GM21619 (cell line): ENCODE measurements at regions not wholly inside any gene's neighbourhood (a gene's known extent, or its start where the extent isn't known, plus 50 kb on each side); places are given as distances from the start of the nearest gene placed in this dataset.
"Not testable (repeated sequence)": the region's sequence is repeated elsewhere in the genome, so short reads cannot be mapped to it uniquely, and the experiment has no call there.

Experiments
- ATAC-seq: cut with Tn5 transposase; IDR thresholded peaks from one replicate; pipeline ENCODE4 v1.9.1; 2021; ENCODE audit not compliant: unreplicated experiment

DNA sequence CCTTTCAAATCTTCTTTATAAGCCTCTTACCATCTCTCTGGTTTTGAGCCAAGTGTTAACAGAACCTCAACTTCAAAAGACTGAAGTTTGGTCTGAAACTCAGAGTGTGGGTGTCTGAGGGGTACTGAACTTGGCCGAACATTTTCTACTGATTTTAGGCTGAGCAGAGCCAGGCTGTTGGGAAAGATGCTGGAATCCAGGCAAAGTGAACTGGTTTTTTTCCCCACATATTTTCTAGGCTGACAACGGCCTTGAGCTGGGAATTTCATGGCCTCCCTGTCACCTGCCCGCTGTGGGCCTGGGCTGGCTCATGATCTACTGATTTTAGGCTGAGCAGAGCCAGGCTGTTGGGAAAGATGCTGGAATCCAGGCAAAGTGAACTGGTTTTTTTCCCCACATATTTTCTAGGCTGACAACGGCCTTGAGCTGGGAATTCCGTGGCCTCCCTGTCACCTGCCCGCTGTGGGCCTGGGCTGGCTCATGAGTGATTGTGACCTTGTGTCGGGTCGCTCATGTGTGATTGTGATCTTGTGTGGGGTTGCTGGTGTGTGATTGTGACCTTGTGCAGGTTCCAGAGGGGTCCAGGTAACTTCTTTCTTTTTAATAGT, 204.4 kb downstream of the NPIPB11 start:
- ATAC-seq: not testable (repeated sequence)

DNA sequence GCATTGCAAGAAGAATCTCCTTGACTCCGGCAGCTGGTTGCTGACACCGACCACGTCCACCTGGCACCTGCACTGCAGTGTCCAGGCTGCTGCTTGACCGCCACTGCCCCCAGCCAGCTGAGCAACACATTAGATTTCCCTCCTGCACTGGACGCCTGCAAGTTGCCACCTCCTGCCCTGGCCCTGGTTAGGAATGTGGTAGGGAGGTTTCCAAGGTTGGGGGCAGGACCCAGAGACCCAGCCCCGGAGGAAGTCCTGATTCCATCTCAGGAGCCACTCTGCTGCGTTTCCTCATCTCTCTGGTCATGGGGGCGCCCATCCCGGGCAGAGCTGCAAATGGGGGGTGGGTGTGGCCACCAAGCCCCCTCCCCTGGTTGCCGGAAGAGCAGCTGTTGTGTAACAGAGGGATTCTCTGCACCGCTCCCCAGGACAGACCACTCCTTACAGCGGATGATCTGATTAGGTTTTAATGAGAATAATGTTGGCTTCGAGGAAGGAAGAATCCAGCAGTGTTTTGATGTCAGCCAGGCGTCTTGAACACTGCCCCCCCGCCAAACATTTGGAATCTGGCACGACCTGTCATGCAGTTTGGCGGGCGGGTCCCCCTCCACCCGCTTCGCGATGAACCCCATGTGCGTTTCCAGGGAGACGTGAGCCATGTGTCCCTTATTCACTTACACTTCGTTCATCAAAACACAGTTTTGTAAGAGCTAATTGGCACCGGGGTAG, 205.1 kb downstream of the NPIPB11 start:
- ATAC-seq: not testable (repeated sequence)

DNA sequence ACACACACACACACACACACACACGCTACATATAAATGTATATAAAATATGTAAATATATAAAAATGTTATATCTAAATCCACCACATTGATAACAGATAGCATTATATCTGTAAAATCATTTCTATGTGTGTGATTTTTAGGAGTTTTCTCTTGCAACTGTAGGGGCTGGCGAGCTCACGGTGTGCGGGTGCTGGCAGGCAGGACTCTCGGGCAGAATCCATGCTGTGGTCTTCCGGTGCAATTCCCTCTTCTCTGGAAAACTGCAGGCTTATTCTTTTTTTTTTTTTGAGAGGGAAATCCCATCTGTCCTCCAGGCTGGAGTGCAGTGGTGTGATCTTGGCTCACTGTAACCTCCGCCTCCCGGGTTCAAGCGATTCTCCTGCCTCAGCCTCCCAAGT, 205.8 kb downstream of the NPIPB11 start:
- not testable (repeated sequence) for ATAC-seq

DNA sequence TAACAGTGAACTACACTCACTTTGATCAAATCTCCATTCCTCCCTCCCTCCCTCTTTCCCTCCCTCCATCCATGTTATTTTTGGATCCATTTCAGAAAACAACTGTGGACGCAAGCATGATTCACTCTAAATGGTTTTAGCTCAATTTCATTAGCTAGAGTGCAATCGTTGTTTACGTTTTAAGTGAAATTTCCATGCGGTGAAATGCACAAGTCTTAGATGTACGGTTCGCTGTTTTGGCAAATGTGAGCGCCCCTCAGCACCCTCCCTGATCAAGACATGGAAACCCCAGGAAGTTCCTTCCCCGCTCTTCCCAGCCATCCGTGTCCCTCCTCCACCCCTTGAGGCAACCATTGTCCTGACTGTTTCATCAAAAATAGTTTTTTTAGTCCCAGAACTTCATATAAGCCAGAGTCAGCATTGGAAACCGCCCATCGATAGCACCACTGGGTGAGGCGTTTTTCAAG, 206.3 kb downstream of the NPIPB11 start:
- not testable (repeated sequence) for ATAC-seq

DNA sequence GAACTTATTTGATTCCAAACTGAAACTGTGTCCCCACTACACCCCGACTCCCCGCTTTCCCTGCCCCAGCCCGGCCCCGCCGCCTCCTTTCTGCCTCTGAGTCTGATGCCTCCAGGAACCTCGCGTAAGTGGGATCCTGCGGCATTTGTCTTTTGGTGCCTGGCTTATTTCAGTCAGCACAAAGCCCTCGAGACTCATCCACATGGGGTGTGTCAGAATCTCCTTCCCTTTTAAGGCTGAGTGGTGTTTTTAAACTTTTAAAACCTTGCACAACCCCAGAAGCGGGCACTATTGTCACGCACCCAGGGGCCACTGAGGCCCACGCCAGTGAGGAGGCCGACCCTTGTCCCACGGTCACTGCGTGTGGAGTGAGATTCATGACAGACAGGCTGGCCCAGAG, 206.9 kb downstream of the NPIPB11 start:
- not testable (repeated sequence) for ATAC-seq

DNA sequence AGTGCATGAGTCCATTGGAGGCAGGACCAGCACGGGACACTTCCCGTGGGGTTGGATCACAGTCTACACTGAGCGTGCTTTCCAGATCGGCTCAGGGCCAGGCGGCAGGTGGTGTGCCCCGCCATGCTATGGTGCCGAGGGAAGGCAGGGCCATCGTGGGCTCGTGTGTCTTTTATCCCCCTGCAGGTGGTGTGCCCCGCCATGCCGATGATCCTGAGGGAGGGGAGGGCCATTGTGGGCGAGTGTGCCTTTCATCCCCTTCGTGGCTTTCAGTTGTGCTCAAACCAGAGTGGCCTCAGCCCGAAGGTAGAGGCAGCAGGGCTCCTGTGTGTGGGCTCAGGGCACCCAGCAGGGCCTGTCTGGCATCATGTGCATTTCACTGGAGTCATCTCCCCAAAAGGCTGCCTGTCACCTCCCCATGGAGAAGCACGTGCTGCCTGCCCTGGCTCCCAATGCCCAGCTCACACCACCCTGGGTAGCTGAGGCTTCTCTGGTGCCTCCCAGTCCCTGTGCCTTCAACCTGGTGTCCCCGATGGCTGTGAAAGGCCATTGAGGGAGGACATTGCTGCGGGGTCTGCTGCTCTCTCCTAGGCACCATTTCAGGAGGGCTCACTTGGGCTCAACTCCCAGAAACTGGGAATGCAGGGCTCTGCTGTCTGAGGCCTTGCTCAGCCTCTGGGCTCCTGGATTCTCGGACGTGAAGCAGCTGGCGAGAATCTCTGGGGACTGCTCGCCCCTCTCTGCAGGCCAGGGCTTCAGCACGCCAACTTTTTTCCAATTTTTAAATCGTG, 207.6 kb downstream of the NPIPB11 start:
- ATAC-seq: no peak

DNA sequence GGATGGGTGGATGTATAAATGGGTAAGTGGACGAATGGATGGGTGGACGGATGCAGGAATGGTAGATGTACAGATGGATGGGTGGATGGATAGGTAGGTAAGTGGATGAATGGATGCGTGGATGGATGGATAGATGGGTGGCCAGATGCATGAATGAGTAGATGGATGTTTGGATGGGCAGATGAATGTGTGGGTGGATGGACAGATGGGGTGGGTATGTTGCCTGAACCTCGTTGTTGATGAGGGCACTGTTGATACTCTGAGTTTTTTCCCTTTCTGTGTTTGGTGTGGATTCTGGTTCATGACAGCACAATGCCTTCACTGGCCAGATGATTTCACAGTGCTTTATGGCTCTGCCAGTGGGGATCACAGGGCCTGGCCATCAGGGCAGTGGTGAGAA, 208.3 kb downstream of the NPIPB11 start:
- no peak for ATAC-seq

DNA sequence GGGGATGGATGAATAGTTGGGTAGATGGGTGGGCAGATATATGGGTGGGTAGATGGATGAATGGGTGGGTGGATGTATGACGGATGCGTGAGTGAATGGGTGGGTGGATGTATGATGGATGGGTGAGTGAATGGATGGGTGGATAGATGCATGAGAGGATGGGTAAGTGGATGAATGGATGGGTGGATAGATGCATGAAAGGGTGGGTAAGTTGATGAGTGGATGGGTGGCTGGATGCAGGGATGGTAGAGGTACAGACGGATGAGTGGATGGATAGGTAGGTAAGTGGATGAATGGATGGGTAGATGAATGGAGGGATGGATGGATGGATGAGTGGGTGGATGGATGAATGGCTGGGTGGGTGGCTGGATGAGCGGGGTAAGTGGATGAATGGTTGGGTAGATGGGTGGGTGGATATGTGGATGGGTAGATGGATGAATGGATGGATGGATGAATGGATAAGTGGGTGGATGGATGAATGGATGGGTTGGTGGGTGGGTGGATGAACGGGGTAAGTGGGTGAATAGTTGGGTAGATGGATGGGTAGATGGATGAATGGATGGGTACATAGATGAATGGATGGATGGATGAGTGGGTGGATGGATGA, 208.9 kb downstream of the NPIPB11 start:
- ATAC-seq: not testable (repeated sequence)

DNA sequence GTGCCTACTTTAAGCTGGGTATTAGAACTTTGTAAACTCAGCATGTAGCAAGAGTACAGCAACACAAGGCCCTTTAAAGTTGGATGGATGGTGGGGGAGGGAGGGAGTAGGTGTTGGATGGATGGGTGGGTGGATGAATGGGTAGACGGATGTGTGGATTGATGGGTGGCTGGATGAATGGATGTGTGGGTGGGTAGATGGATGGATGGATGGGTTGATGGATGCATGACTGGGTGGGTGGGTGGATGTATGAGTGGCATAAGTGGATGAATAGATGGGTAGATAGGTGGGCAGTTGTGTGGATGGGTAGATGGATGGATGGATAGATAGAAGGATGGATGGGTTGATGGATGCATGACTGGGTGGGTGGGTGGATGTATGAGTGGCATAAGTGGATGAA, 209.8 kb downstream of the NPIPB11 start:
- ATAC-seq: not testable (repeated sequence)

DNA sequence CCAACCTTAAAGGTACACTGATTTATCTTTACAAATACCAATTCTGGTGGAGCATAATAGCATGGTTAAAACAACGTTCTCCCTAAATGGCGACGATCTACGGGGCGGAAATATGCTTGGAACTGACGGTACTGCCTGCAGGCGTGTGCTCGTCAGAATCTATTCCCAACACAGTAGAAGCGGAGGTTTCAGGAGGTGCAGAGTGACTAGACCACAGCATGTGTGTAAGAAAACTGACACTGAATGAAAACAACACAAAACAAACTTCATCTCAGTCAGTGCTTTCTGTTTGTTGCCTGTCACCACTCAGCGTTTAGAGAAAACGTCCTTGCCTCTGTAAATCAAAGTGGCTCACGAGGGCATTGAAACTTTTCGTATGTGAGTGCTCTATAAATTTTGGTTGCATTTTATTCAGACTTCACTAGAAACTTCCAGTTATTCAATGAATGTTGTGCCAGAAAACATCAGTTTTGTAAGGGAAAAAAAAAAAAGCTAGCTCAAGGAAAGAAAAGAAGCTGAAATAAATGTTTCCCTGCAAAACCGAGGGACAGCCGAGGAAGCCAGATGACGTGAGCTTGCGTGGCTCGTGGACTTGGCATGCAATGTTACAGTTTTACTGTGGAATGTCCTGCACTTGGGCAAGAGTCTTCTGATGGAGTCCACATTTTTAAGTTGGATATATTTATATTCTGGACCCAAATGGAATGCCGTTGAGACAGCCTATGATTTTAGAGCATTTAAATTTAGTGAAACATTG, 210.4 kb downstream of the LAT start:
- not testable (repeated sequence) for ATAC-seq

DNA sequence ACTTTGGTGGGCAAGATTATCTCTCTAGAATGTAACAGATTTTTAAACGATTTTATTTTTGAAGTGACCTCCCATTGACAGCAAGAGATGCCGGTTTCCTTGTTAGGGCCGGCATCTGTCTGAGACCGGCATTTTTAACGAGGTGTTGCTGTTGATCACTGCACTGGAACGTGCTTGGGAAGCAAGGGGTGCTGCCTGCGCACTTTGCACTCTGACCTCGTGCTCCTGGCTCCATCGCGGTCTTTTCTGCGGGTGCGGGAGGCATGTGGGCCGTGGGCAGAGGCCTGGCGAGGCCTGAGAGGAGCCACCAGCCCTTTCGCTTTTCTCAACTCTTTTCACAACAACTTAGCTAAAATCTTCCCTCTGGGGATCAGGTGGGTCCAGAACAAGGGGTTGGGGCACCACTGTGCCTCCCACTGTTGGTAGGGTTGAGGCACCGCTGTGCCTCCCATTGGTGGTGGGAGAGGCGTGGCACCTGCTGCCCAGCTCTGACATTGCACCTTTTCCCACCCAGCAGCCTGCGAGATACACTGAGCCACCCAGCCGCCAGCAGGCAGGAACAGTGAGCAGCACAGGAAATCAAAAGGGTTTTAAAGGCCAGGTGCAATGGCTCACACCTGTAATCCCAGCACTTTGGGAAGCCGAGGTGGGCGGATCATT, 209.5 kb downstream of the LAT start:
- not testable (repeated sequence) for ATAC-seq

DNA sequence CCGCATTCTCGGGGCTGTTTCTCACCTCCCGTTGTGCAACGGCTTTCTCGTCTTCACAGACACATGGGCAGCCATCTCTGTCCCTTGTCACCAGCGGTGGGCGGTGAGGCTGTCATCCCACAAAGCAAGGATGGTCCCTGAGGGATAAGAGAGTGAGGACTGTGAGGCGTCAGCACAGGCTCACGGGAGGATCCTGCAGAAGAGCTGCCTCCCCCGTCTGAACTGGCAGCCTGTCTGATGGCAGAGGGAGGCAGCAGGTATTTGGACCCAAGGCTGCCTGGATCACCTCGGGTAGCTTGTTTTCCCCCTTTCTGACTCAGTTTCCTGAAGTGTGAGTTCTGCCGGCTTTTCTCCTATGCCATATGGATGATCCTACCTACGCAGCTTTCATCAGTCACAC, 208.8 kb downstream of the LAT start:
- not testable (repeated sequence) for ATAC-seq

DNA sequence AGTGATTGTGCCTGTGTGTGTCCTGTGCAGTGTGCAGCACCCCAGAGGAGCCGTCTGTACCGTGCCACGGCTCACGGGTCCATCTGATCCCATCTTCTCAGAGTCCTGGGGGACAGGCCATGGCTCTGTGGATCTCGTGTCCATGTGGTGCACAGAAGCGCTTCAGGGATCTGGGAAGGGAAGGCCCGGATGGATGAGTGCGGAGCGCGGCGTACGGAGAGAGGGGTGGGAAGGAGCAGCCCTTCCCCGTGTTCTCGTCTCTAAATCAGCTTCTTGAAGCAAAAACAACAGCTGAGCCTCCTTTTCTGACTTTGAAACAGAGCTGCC, 208.4 kb downstream of the LAT start:
- not testable (repeated sequence) for ATAC-seq

DNA sequence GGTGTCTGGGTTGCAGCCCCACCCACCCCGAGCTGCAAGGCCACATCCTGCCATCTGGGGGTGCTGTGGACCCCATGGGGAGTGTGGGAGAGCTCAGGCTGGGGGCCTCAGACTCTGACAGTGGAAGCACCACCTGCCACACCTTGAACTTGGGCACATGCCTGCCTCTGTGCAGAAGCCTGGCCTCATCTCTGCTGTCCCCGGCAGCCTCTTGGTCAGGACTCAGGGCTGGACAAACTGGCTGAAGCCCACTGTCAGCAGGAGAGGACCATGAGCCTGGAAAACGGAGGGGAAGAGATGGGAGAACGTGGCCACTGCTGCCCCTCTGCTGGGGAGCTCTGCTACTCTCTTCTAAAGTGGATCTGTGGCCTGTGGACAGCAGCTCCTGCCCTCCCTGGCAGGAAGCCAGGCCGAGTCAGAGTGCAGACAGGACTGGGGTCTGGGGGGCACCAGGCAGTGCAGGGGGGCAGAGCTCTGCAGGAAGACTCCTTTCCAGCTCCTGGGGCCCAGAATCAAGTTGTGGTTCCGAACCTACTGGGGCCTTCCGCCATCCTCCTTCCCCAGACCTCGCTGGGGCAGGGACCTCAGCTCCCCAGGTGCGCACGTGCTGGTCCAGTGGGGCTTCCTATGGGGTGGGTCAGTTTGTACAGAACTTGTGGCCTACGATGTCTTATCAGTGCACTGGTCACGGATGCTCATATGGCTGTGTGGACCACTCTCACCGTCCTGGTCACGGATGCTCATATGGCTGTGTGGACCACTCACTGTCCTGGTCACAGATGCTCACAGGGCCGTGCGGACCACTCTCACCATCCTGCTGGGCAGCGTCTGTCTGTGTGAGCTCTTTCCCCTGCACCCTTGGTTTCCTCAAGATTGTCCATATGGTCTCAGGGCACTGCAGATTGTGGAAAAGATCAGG, 207.7 kb downstream of the LAT start:
- no peak for ATAC-seq

DNA sequence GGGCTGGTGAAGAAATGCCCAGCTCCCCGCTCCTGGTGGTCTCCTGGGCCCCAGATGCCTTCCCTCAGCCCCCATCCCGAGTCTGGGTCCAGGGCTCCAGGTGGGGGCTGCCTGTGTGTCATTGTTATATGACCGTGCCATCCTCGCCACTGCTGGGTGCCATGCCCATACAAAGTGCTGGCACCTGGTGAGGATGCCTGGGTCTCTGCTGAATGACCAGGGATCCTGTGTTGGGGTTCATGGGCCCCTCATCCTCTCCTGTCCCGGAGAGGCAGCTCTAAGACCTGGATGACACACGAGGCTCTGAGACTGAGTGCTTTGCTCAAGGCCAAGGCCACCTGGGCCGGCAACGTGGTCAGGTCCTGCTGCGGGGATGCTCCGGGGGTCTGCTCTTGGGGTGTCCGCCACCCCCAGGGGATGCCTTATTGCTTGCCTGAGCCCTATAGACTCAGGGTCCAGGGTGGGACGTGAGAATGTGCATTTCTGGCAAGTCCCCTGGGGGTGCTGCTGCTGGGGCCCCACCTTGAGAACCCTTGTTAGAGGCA, 206.9 kb downstream of the LAT start:
- ATAC-seq: not testable (repeated sequence)

DNA sequence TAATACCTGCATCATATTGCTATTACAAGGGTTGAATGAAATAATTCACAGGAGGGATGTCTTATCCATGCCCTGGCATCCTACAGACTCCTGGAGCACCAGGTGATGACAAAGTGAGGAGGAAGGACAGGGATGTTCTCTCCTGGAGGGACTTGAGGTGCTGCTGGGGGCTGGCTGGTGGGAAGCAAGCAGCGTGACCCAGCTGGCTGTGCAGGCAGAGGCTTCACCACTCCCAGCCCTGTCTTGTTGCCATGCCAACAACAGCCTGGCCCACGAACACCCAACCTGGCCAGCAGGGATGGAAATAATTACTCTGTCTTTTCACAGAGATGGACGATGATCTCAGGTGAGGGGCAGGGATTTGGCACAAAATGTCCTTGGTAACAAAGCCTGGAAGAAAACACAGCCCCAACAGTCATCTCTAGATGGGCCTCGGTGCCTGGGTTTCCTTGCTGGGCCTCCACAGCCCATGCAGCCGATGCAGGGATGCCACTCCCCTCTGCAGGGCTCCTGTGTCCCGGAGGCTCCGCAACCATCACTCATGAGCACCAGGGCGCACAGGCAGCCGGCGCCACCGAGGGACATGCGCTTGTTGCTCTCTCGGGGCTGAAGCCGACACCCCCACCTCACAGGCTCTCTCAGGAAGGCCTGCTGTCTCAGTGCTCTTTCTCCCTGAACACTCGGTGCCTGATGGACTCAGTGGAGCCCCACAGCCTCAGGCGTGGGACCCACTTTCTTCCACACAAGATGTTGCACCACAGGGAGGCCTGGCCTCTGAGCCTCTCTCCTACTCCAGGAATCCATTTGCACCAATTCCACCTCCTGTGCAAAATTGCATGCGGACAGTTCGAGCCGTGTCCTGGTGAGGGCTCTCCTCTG, 205.9 kb downstream of the LAT start:
- ATAC-seq: not testable (repeated sequence)

DNA sequence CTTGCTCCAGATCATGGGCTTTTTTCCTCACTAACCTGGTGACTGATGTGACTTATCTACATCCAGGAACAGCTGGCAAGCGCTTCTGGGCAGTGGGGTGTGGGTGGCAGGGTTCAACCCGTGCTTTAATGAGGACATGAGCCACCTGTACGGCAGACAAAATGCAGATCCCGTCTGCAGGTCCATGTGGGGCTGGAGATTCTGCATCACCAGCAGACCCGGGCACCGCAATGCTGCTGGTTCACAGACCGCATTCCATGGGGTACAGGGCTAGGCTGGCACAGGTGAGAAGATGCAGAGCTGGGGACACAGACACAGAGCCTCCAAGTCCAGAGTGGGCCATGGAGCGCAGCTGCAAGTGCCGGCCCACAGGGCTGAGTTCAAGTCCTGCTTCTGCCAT, 204.0 kb downstream of the LAT start:
- ATAC-seq: not testable (repeated sequence)
